ENCODE measurements at regions not wholly inside any gene's neighbourhood (a gene's known extent, or its start where the extent isn't known, plus 50 kb on each side); places are given as distances from the start of the nearest gene placed in this dataset.
"Not testable (repeated sequence)": the region's sequence is repeated elsewhere in the genome, so short reads cannot be mapped to it uniquely, and the experiment has no call there.

GRCh38 chr2:111545723-111546431 lies 338.1 kb downstream of the ANAPC1 start:
- not testable (repeated sequence) for DNase-seq

GRCh38 chr2:111546578-111546977 lies 337.4 kb downstream of the ANAPC1 start:
- DNase-seq: not testable (repeated sequence)

DNA sequence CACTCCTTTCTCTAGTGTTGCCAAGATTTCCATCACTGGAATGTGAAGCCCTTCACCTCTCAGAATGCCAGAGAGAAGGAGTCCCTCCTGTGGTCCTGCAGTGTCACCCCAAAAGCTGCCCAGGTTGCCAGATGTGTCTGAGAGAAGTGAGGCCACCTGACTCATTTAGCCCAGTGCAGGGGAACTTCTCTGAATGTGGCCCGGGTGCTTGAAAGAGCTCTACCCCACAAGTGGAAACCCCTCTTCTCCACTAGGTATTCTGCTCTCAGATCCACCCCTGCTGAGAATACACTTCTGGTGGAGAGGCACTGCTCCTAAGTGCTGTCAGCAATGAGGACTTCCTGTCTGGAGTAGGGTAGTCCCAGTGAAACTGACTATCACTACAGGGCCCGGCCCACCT lies 334.8 kb downstream of the ANAPC1 start:
- DNase-seq: not testable (repeated sequence)

- not testable (repeated sequence) for DNase-seq
Measured at GRCh38 chr2:111551428-111551827, 332.6 kb downstream of the ANAPC1 start.

DNA sequence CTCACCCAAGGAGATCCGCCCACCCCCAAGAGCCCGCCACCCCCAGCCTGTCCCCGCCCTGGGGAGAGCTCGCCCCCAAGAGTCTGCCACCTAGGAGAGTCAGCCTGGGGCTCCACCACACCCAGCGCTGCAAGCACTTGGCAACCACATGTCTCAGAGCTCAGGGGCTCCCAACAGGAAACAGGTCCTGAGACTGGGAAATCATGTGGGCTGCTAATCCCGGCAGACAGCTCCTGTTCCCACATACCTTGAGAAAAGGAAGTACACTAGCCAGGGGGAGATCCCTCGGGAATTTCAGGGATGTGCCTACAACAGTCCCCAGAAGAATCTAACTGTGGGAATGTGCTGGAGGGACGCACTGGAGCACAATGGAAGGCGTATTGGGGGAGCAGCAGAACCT lies 331.4 kb downstream of the ANAPC1 start:
- DNase-seq: not testable (repeated sequence)

GRCh38 chr2:111559301-111559700 lies 324.7 kb downstream of the ANAPC1 start:
- not testable (repeated sequence) for DNase-seq

DNA sequence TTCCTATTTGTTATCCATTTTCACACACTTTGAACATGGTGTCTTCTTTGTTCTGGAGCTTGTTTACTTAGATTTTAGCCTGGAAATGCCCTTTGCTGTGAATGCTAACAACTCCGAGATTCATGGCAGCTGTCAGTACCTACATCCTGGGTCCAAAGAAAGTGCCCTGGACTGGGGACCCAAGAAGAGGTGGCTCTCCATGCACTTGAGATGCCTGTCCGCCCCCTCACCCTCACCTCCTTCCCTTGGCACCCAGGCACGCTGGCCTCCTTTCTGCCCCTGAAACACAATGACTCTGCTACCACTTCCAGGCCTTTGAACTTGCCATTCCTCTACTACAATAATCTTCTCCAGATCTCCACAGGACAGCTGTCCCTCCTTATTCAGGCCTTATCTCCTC lies 324.2 kb downstream of the ANAPC1 start:
- not testable (repeated sequence) for DNase-seq

DNA sequence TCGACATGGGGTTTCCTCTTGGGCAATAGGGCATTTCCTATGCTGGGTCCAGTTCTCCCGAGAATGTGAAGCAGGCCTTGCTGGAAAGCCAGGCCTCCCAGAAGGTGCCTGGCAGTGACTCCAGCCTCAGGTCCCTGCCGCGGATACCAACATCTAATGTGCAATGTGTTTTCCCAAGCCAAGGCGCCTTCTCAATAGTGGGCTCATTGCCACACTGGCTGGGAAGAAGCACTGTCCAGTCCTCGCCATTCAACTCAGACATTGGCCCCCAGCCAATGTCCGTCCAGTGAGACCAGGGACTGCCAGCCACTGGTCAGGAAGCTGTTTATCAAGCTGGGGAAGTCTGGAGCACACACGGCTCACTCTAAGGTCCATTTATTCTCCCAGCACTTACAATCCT lies 317.9 kb downstream of the ANAPC1 start:
- DNase-seq: not testable (repeated sequence)

- DNase-seq: not testable (repeated sequence)
Measured at GRCh38 chr2:111567233-111567632, 316.8 kb downstream of the ANAPC1 start.

GRCh38 chr2:111569356-111570199 lies 314.4 kb downstream of the ANAPC1 start:
- DNase-seq: not testable (repeated sequence)

DNA sequence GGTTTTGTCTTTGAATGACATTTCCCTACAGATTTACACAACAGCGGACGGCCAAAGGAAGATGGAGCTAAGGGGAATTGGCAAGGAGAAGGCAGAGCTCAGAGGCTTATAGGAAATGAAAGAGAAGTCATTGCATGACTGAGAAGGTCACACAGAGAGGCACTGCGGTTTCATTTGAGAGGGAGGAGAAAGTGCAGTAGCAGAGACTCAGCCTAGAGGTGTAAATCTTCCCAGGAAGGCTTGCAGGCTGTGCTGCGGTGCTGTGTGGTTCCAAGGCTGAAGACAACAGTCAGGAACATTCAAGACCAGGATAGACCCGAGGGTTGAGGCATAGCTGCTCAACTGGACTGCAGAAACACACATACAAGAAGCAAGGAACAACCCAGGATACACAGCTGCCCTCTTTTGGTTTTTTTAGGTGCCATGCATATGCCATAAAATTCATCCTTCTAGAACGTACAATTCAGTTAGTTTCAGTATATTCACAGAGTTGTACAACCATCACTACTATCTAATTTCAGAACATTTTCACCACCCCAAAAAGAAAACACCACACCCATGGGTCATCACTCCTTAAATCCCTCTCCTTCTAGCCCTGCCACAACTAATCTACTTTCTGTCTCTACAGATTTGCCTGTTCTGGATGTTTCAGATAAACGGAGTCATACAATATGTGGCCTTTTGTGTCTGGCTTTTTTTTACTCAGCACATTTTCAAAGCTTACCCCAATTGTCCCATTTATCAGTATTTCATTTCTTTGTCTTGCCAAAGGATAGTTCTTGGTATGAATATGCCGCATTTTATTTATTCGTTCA lies 313.5 kb downstream of the ANAPC1 start:
- not testable (repeated sequence) for DNase-seq

DNA sequence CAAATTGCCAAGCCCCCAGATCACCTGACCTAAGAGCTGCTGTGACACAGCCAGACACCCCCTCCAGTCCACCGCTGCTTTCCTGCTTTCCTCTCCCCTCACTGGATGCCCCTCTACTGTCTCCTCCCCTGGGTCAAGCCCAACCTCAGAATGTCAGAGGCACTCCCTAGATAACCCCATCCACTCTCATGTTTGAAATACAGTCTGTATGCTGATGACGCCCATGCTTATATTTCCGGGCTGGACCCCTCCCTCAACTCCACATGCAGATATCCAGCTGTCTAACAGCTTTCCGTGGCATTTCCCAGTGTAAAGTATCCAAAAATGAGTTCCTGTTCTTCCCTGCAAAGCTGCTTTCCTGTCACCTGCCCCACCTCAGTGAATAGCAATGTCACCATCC lies 309.2 kb downstream of the ANAPC1 start:
- DNase-seq: not testable (repeated sequence)

DNA sequence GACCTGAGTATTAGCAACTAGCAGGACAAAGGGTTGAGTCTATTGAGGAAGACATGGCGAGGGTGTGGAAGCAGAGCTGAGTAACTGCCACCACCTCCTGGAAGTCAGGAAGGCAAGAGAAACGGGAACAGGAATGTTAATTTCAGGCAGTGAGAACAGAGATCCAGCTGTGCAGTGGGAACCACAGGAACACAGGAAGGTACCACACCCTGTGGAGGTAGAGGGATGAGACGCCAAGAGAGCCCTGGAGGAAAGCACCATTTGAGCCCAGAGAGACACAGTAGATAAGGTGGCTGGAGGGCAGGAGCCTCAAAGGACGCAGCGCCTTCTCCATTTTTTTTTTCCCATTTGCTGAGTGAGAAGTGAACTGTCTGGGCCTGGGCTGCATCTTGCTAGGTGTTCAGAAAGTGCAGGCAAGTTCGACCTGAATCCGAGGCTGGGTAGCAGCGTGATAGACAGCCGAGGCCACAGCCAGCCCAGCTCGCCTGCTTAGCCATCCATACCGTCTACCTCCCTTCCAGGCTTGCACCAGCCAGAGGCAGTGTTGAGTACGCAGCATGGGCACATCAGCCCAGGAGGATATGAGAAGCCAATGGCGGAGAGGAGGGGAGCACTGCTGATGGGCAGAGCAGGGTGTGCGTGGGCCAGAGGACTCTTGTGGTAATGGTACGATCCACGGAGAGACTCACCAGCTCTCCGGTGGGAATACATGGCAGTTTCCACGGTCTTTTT lies 306.7 kb downstream of the ANAPC1 start:
- DNase-seq: not testable (repeated sequence)

DNA sequence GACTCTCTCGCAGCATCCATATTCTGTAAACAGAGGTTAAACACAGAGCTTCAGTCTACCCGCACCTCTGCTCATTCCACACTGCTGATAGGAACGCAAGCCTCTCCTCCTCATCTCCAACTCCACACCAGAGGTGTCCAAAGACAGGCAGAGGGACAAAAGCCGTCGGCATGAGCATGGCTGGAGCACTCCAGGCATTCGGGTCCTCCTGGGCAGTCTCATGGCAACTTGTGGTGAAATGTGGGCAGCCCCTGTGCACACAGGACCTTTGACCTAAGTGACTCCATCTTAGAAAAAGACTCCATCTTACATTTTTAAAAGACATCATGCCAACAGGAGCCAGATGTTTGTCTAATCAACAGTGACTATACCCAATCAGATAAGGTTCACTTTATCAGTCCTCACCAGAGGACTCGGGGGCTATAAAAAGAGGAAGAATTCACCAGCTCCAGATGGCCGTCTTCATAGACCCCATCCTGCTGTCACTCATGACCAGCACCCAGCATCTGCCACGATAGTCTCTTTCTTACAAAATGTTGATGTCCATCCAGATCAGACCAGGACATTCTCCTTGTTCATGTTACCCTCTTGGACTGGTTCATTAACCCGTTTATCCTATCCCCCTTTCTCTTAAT lies 304.4 kb downstream of the ANAPC1 start:
- not testable (repeated sequence) for DNase-seq

DNA sequence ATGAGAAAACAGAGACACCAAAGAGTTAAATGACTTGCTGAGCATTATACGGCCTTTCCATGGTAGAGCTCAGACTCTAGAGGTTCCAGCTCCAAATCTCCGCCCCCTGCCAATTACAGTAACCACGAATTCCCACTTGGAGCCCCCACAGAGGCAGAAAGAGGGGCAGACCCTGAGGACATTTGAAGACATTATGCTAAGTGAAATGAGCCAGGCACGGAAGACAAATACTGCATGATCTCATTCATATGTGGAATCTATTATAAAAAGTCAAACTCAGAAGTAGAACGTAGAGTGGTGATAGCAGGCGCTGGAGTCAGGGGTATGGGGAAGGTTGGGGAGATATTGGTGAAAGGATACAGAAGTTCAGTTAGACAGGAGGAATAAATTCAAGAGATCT lies 303.4 kb downstream of the ANAPC1 start:
- not testable (repeated sequence) for DNase-seq

GRCh38 chr2:111582090-111582489 lies 301.9 kb downstream of the ANAPC1 start:
- DNase-seq: not testable (repeated sequence)

- DNase-seq: not testable (repeated sequence)
Measured at GRCh38 chr2:111583480-111583879, 300.5 kb downstream of the ANAPC1 start.

DNA sequence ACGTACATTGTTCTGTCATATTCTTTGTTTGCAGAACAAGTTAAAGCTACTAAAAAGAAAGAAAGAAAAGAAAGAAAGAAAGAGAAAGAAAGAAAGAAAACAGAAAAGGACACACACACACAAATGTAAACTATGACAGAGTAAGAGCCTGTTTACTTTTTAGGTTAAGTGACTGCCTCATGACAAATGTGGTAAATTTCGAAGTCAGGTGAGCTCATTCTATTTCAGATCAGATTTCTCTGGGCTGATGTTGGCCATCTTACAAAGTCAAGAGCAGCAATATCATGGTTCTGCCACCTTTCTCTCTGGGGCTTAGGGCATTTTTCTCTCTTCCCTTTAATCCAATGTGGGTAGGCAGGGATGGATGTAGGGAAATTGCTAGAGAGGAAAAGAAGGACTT lies 299.5 kb downstream of the ANAPC1 start:
- not testable (repeated sequence) for DNase-seq

- DNase-seq: not testable (repeated sequence)
Measured at GRCh38 chr2:111584950-111585349, 299.0 kb downstream of the ANAPC1 start.

DNA sequence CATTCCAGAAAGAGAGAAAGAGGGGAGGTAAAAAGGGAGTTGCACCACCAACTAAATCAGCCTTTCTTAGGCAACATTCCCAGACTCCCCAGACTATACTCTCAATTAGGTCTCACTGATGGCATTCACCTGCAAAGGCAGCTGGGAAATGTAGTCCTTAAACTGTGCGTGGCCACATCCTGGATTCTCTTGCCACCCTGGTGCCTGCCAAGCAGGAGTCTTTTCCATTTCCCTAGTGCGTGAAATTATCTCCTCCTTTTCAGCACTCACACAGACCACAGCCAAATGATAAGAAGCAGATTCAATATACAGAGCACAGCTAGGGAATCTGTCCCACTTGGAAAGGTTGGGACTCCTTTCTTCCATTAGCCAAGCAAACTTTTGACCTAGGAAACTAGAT lies 298.0 kb downstream of the ANAPC1 start:
- DNase-seq: not testable (repeated sequence)

GRCh38 chr2:111595072-111595471 lies 288.9 kb downstream of the ANAPC1 start:
- not testable (repeated sequence) for DNase-seq

All from NCI-H510A (cell line).